SH-SY5Y (cell line): ENCODE measurements at regions not wholly inside any gene's neighbourhood (a gene's known extent, or its start where the extent isn't known, plus 50 kb on each side); places are given as distances from the start of the nearest gene placed in this dataset.

Experiments
- GATA2 ChIP-seq: IDR thresholded peaks from 2 replicates; pipeline ENCODE4 v1.6.1; 2011; ENCODE audit warnings: mild to moderate bottlenecking, low read depth, low read length
- GATA3 ChIP-seq: IDR thresholded peaks from 2 replicates; pipeline ENCODE4 v1.6.1; 2011; ENCODE audit warnings: low read depth, mild to moderate bottlenecking, low read length, moderate library complexity

DNA sequence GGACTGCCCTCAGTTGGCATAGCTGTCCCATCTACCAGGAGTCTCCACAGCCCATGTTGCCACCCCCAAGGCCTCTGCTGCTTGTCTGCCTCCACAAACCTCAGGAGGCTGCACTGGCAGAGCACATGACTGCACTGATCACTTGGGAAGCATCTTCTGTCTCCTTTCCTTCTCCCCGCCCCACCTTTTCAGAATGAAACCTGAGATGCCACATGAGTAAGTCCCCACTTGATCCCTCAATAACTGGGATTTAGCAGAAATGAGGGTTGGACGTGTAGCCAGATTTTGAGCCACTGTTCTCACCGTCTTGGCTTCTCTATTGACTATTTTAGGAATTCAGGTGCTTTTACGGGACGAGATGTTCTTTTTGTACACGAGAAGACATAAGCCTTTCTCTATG lies 328.4 kb downstream of the CDC5L start:
- TF ChIP-seq GATA3 = no peak
- TF ChIP-seq GATA2 = no peak
